Activated naive CD8-positive, alpha-beta T cell treated with anti-CD3 and anti-CD28 coated beads, Interleukin-2, amount 10 ng/mL, durations not matched to agents 7 days and 5 days (primary cell): ENCODE measurements at regions not wholly inside any gene's neighbourhood (a gene's known extent, or its start where the extent isn't known, plus 50 kb on each side); places are given as distances from the start of the nearest gene placed in this dataset.
"Not testable (repeated sequence)": the region's sequence is repeated elsewhere in the genome, so short reads cannot be mapped to it uniquely, and the experiment has no call there.

ENCODE experiments used
- ATAC-seq: fragments of 150-1000 bp; cut with Tn5 transposase; one replicate; pipeline ENCODE4 v1.10.0; 2021; ENCODE audit warnings: low read depth, moderate library complexity
- POLR2A ChIA-PET: fragments of 350-600 bp; sonication (Branson Sonifier 250); formaldehyde crosslinking; loops from one replicate; lab custom pipeline; 2021; ENCODE audit warnings: antibody characterized with exemption; lab: Charles Lee
- DNase-seq: peaks from one replicate; pipeline ENCODE4 v3.0.0; 2021
- H3K27ac Mint-ChIP-seq: one replicate; pipeline ENCODE4 v1.8.0; 2022; ENCODE audit warnings: mild to moderate bottlenecking, mixed read lengths
- H3K27me3 Mint-ChIP-seq: one replicate; pipeline ENCODE4 v1.8.0; 2022; ENCODE audit warnings: mild to moderate bottlenecking, moderate library complexity, mixed read lengths
- H3K36me3 Mint-ChIP-seq: one replicate; pipeline ENCODE4 v1.8.0; 2021; ENCODE audit warnings: mild to moderate bottlenecking, mixed read lengths
- H3K4me1 Mint-ChIP-seq: one replicate; pipeline ENCODE4 v1.8.0; 2021; ENCODE audit warnings: mixed read lengths
- H3K4me3 Mint-ChIP-seq: one replicate; pipeline ENCODE4 v1.8.0; 2022; ENCODE audit warnings: mild to moderate bottlenecking, moderate library complexity, mixed read lengths
- H3K9me3 Mint-ChIP-seq: one replicate; pipeline ENCODE4 v1.8.0; 2021; ENCODE audit warnings: mixed read lengths

DNA sequence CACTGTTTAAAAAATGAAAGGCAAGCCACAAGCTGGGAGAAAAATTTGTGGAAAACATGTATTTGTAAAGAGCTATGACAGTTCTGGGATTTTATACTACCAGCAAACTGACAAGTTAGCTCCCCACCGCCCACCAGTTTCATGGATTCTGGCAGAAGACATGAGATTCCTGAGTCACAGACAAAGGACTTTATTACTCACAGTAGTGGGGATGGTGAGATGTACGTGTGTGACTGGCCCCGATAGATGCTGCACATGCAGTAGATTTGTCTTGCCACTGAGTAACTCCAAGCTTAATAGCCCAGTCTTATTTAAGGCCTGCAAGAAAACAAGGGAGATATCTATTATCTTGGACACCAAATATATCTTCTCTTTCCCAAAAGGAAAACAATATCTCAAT, 281.7 kb downstream of the AHR start:
- Mint-ChIP-seq H3K4me3 (no peak overlapping the region), H3K27me3 (peaks cover 18% of the 10 kb centered on the region), H3K4me1 (no peaks in the 10 kb centered on the region), H3K9me3 (peaks cover 11% of the 10 kb centered on the region), H3K36me3 (no peaks in the 10 kb centered on the region), H3K27ac (no peak overlapping the region)
- POLR2A ChIA-PET, result no interaction called here
- DNase-seq (no peak), ATAC-seq (no peak)

DNA sequence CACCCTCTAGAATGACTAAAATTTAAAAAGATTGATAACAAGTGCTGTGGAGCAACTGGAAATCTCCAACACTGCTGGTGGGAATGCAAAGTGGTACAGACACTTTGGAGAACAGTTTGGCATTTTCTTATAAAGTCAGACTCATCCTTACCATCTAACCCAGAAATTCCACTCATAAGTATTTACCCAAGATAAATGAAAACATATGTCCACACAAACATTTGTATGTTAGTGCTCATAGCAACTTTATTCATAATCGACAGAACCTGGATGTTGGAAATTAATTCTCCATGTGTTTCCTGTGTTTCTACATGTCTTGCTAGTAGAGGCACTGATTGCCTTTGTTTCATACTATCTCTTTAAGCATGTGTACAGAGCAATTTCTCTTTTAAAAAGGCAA, 282.4 kb downstream of the AHR start:
- no peak for ATAC-seq
- H3K9me3 Mint-ChIP-seq, result peaks cover 11% of the 10 kb centered on the region

DNA sequence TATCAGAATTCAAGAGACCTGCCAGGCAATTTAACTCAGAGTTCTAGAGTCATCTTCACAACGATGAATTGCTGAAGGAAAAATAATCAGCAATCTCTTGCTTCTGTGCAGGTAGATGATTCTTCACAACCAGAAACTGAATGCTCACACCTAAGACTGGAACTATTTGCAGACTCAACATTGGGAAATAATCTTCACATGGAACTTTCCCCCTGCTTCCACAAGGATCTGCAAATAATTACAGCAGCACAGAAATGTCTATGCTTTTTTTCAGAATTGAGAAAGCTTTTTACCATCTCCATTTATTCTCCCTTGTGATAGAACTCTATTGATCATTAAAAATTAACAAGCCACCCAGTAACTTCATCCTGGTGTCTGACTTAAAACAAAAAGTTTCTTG, 282.8 kb downstream of the AHR start:
- H3K4me1 Mint-ChIP-seq, result no peaks in the 10 kb centered on the region
- no peaks in the 10 kb centered on the region for H3K36me3 Mint-ChIP-seq
- ATAC-seq (no peak), DNase-seq (no peak)
- H3K27ac Mint-ChIP-seq, result no peak overlapping the region
- POLR2A ChIA-PET, result no interaction called here
- peaks cover 20% of the 10 kb centered on the region for H3K27me3 Mint-ChIP-seq
- peaks cover 11% of the 10 kb centered on the region for H3K9me3 Mint-ChIP-seq
- no peak overlapping the region for H3K4me3 Mint-ChIP-seq

More for the DNA sequence above, 282.4 kb downstream of the AHR start:
- Mint-ChIP-seq H3K27me3 (peaks cover 20% of the 10 kb centered on the region), H3K4me3 (no peak overlapping the region), H3K27ac (no peak overlapping the region), H3K4me1 (no peaks in the 10 kb centered on the region), H3K36me3 (no peaks in the 10 kb centered on the region)
- POLR2A ChIA-PET, result no interaction called here
- no peak for DNase-seq

DNA sequence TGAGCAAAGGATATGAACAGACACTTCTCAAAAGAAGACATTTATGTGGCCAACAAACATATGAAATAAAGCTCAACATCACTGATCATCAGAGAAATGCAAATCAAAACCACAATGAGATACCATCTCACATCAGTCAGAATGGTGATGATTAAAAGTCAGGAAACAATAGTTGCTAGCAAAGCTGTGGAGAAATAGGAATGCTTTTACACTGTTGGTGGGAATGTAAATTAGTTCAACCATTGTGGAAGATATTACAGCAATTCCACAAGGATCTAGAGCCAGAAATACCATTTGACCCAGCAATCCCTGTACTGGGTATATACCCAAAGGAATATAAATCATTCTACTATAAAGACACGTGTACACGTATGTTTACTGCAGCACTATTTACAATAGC, 284.2 kb downstream of the AHR start:
- H3K27ac Mint-ChIP-seq, H3K4me3 Mint-ChIP-seq, POLR2A ChIA-PET, H3K9me3 Mint-ChIP-seq, ATAC-seq, H3K4me1 Mint-ChIP-seq, H3K36me3 Mint-ChIP-seq, DNase-seq: not testable (repeated sequence)
- H3K27me3 Mint-ChIP-seq, result peaks cover 18% of the 10 kb centered on the region

DNA sequence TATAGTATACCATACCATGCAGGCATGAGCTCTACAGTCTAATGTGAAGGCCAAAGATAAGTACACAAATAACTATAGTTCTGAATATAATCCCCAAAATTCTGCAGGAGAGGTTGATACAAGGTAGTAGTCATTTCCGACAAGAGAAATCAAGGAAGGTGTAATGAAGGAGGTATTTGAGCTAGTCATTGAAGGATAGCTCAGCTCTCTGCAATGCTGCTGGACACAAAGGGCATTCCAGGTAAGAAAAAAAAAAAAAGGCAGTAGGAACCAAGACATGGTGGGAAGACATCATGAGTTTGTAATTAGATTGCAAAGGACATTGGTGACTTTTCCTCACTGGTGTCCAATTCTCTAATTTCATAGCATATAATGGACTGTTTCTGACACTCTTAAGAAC, 285.3 kb downstream of the AHR start:
- ATAC-seq, result no peak
- no peaks in the 10 kb centered on the region for H3K9me3 Mint-ChIP-seq
- H3K4me3 Mint-ChIP-seq, result no peak overlapping the region
- peaks cover 12% of the 10 kb centered on the region for H3K27me3 Mint-ChIP-seq
- no peak overlapping the region for H3K27ac Mint-ChIP-seq
- no peaks in the 10 kb centered on the region for H3K4me1 Mint-ChIP-seq
- H3K36me3 Mint-ChIP-seq, result no peaks in the 10 kb centered on the region
- POLR2A ChIA-PET, result no interaction called here
- DNase-seq, result no peak

DNA sequence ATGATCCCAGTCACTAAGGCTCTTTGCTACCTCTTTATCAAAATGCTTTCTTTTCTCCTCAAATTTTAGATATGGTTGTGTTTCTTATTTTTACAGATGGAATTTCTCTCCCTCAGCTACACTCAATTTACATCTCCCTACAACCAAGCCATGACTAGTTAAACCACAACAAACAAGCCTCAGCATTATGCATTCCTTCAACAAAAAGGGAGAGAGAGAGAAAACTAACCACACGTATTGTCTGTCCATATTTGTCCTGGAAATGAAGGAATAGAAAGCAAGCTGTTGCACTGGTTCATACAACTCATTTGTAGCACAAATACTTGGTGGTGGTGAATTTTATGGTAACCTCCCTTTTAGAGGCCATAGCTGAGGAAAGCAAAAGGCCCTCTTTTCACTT, 286.4 kb downstream of the AHR start:
- POLR2A ChIA-PET, result no interaction called here
- no peaks in the 10 kb centered on the region for H3K4me1 Mint-ChIP-seq
- H3K4me3 Mint-ChIP-seq, result no peak overlapping the region
- no peaks in the 10 kb centered on the region for H3K36me3 Mint-ChIP-seq
- no peak overlapping the region for H3K27ac Mint-ChIP-seq
- DNase-seq, result no peak
- peaks cover 10% of the 10 kb centered on the region for H3K27me3 Mint-ChIP-seq
- H3K9me3 Mint-ChIP-seq, result no peaks in the 10 kb centered on the region
- no peak for ATAC-seq

DNA sequence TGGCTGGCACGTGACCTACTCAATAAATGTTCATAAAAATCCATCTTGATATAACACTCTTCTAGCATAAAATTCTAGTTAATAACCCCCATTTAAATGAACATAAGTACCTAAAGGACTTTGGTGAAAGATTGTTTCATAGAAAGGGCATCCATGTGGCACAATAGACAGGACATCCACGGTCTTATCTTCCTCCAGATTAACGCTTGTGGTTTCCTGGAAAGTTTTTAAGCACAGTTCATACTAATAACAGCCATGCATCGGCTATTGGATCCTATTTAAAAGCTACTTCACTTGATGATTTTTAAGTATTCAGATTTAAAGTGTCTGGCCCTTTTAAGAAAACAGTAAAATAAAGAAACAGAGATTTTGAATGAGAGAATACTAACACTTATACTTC, 288.3 kb downstream of the AHR start:
- H3K27me3 Mint-ChIP-seq, result peaks cover 9% of the 10 kb centered on the region
- POLR2A ChIA-PET, result no interaction called here
- no peak overlapping the region for H3K4me3 Mint-ChIP-seq
- DNase-seq (no peak), ATAC-seq (no peak)
- no peaks in the 10 kb centered on the region for H3K36me3 Mint-ChIP-seq
- H3K4me1 Mint-ChIP-seq, result no peaks in the 10 kb centered on the region
- H3K9me3 Mint-ChIP-seq, result no peaks in the 10 kb centered on the region
- H3K27ac Mint-ChIP-seq, result no peak overlapping the region

DNA sequence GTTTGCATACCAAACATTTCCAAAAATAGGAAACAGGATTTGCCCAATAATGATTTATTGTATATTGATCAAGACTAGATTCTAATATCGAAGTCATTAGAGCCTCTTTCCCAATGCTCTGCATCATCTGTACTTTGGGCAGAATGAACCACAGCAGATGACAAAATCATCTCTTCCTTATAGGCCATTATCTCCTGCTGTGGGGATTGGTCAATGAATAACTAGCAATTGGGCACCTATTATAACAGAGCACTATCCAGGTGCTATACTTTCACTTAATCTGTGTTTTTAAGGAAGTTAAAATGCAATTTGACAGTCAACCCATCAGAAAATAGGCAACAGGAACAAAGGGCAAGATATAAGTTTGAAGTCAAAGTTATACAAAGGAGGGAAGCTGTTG, 290.3 kb downstream of the AHR start:
- POLR2A ChIA-PET, result no interaction called here
- H3K9me3 Mint-ChIP-seq, result no peaks in the 10 kb centered on the region
- DNase-seq (no peak), ATAC-seq (no peak)
- no peaks in the 10 kb centered on the region for H3K36me3 Mint-ChIP-seq
- peaks cover 2% of the 10 kb centered on the region for H3K27me3 Mint-ChIP-seq
- H3K4me3 Mint-ChIP-seq, result no peak overlapping the region
- H3K27ac Mint-ChIP-seq, result no peak overlapping the region
- H3K4me1 Mint-ChIP-seq, result no peaks in the 10 kb centered on the region

DNA sequence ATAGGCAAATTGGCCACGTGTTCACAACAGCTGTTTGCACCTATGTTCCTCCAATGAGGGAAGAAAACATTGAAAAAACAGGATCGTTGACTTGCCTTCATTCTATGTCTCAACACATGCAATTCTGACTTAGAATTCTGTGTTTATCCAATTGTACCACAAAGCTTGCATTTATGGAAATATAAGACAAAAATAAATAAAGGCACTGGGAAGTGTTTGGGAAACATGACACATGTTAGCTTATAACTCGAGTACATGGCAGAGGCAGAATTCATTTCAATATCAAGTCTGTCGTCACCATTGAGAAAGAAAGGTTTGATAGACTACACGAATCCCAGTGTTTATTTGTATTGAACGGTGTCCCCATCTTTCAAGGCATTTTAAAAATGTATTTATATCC, 291.2 kb downstream of the AHR start:
- POLR2A ChIA-PET, result no interaction called here
- DNase-seq, result no peak
- Mint-ChIP-seq H3K9me3 (no peaks in the 10 kb centered on the region), H3K27me3 (peaks cover 2% of the 10 kb centered on the region), H3K27ac (no peak overlapping the region), H3K4me3 (no peak overlapping the region), H3K36me3 (no peaks in the 10 kb centered on the region), H3K4me1 (no peaks in the 10 kb centered on the region)
- ATAC-seq, result no peak

DNA sequence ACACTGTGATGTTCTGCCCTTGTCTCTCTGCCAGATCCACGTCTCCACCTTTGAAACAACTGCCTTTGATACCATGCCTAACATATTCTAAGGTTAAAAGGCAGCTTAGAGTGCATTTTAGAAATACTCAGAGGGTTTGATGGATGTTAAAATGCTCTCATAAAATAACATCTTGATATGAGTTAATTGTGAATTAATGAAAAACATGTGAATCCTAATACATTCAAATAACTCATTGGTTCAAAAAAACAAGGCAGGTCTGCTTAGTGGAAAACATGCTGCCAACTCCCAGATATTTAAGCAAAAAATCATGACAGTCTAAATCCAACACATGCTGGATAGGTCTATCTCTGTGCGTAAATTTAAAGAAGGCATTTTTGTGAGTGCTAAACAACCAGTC, 291.8 kb downstream of the AHR start:
- H3K27ac Mint-ChIP-seq, result no peak overlapping the region
- POLR2A ChIA-PET, result no interaction called here
- no peaks in the 10 kb centered on the region for H3K4me1 Mint-ChIP-seq
- no peaks in the 10 kb centered on the region for H3K36me3 Mint-ChIP-seq
- H3K9me3 Mint-ChIP-seq, result no peaks in the 10 kb centered on the region
- peaks cover 2% of the 10 kb centered on the region for H3K27me3 Mint-ChIP-seq
- ATAC-seq (no peak), DNase-seq (no peak)
- no peak overlapping the region for H3K4me3 Mint-ChIP-seq

DNA sequence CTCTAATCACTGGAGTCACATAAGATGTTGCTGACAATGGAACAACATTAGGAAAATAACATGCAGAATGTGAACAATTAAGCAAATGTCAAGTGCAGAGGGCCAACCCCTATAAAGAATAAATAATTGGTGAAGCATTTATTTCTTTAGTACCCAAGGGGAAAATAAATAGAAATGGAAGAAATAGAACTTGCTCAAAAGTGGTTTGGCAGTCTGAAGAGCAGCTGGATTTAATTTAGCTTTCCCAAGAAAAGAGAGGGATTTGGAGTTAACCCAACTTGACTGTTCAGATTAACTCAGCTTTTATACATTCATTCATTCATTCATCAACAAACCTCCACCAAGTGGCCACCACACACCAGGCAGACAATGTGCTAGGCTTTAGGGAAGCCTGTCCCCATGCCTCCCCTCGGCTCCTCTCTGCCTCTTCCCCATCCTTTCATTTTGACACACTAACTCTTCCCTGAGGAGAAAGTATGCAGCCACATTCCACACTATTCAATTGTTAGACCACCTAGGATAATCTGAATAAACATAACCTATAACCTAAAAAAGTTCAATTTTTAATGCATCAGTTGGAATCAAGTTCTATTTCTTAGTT, 295.5 kb downstream of the AHR start:
- ATAC-seq, result no peak
- no peaks in the 10 kb centered on the region for H3K9me3 Mint-ChIP-seq

DNA sequence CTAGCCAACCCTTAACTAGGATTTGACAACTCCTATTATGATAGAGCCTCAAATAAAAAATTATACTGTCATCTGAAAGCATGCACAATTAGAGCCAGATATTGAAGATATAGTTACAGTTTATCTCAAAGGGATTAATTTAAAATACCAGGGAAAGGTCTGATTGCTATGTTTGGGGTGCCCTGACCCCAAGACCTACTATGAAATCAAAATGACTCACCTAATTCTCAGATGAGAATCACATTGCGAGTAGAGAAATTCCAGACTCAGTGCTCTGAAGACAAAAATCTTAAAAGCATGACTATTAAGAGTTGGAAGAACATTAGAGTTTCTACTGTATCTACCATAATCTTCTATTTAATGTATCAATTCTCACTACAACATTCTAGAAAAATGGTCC, 297.1 kb downstream of the AHR start:
- POLR2A ChIA-PET, result no interaction called here
- ATAC-seq, result no peak
- Mint-ChIP-seq H3K27me3 (peaks cover 4% of the 10 kb centered on the region), H3K36me3 (no peaks in the 10 kb centered on the region), H3K4me3 (no peak overlapping the region), H3K9me3 (no peaks in the 10 kb centered on the region), H3K27ac (no peak overlapping the region), H3K4me1 (no peaks in the 10 kb centered on the region)
- no peak for DNase-seq

More for the DNA sequence above, 295.5 kb downstream of the AHR start:
- Mint-ChIP-seq H3K4me1 (no peaks in the 10 kb centered on the region), H3K27me3 (peaks cover 4% of the 10 kb centered on the region), H3K36me3 (no peaks in the 10 kb centered on the region), H3K4me3 (no peak overlapping the region), H3K27ac (no peak overlapping the region)
- POLR2A ChIA-PET, result no interaction called here
- no peak for DNase-seq

DNA sequence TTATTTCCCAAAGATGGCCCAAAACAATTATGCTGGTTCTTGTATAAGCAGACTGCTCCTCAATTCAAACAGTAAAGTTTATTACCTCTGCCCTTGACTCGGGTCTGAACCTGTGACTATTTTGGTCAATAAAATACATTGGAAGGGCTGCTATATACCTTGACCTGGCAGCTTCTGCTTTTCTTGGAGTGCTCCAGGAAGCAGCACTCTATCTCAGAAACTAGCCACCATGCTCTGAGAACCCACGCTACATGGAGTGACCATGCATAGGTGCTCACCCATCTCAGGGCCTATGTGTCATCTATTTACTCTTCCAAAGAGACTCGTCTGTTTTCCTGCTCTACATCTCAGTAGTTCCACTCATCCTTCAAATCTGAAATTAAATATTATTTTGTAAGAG, 299.9 kb downstream of the AHR start:
- no peak overlapping the region for H3K4me3 Mint-ChIP-seq
- no peaks in the 10 kb centered on the region for H3K36me3 Mint-ChIP-seq
- no peak for DNase-seq
- ATAC-seq, result no peak
- POLR2A ChIA-PET, result no interaction called here
- peaks cover 4% of the 10 kb centered on the region for H3K27me3 Mint-ChIP-seq
- H3K27ac Mint-ChIP-seq, result no peak overlapping the region
- no peaks in the 10 kb centered on the region for H3K9me3 Mint-ChIP-seq
- H3K4me1 Mint-ChIP-seq, result no peaks in the 10 kb centered on the region

DNA sequence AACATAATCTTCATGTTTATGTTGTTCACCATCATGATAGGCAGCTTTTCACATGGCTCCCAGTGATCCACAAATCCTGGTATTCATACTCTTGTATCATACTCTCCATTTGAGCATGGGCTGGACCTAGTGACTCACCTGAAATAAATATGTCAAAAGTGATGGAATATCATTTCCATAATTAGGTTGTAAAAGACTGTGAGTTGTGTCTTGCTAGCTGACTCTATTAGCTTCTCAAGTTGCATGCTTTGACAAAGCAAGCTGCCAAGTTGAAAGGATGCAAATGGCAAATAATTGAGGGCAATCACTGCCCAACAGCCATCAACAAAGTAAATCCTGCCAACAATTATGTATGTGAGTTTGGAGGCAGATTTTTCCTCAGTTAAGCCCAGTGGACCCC, 300.4 kb downstream of the AHR start:
- Mint-ChIP-seq H3K9me3 (peaks cover 1% of the 10 kb centered on the region), H3K27me3 (peaks cover 9% of the 10 kb centered on the region), H3K27ac (no peak overlapping the region), H3K4me1 (no peaks in the 10 kb centered on the region), H3K4me3 (no peak overlapping the region), H3K36me3 (peaks cover under 1% of the 10 kb centered on the region)
- POLR2A ChIA-PET, result no interaction called here
- no peak for ATAC-seq
- no peak for DNase-seq
